NB4 (cell line): ENCODE measurements at regions not wholly inside any gene's neighbourhood (a gene's known extent, or its start where the extent isn't known, plus 50 kb on each side); places are given as distances from the start of the nearest gene placed in this dataset.

Source experiments
- MYC ChIP-seq: IDR thresholded peaks from 2 replicates; pipeline ENCODE4 v1.6.1; 2011; ENCODE audit warnings: low read depth, low read length
- POLR2A ChIP-seq: IDR thresholded peaks from 2 replicates; pipeline ENCODE4 v1.6.1; 2011; ENCODE audit warnings: mild to moderate bottlenecking; ENCODE audit not compliant: insufficient read length; ENCODE audit errors: extremely low read depth
- TF ChIP-seq, protein P1 (sequence below): IDR thresholded peaks from one replicate; pipeline ENCODE4 v1.5.1; 2012; ENCODE audit warnings: low read depth, low read length
- TF ChIP-seq, protein P2 (sequence below): IDR thresholded peaks from 2 replicates; pipeline ENCODE4 v1.6.1; 2011; ENCODE audit warnings: low read depth, low read length

DNA sequence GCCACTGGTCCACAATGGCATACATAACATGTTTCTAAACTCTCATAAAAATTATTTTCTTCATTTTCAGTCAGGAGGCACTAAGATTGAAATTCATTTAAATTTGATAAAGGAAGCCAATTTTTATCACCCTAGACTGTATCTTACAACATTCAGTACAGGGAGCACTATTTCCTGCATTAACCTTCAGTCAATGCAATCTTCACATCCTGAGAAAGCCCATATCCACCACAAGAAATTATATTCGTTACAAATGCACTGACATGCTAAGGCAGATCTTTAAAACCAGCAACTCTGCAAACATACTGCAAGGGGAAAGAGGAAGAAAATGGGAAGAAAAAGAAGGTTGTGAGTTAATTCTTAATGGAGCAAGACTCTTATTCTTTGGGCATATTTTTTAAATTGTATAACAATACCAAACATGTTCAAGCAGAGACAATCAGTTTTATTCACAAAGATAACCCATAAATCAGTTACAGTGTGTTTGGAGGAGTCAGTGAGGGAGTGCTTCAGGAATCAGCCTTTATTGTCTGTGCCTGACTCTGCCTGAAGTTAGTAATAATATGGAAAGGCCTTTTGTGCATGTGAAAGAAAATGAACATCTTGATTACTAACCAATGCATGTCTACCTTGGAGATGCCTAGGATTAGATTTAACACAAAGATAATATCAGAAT is 370.1 kb downstream of the FBXO15 start:
- TF ChIP-seq, protein P1, sequence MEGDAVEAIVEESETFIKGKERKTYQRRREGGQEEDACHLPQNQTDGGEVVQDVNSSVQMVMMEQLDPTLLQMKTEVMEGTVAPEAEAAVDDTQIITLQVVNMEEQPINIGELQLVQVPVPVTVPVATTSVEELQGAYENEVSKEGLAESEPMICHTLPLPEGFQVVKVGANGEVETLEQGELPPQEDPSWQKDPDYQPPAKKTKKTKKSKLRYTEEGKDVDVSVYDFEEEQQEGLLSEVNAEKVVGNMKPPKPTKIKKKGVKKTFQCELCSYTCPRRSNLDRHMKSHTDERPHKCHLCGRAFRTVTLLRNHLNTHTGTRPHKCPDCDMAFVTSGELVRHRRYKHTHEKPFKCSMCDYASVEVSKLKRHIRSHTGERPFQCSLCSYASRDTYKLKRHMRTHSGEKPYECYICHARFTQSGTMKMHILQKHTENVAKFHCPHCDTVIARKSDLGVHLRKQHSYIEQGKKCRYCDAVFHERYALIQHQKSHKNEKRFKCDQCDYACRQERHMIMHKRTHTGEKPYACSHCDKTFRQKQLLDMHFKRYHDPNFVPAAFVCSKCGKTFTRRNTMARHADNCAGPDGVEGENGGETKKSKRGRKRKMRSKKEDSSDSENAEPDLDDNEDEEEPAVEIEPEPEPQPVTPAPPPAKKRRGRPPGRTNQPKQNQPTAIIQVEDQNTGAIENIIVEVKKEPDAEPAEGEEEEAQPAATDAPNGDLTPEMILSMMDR, result no peak
- TF ChIP-seq, protein P2, sequence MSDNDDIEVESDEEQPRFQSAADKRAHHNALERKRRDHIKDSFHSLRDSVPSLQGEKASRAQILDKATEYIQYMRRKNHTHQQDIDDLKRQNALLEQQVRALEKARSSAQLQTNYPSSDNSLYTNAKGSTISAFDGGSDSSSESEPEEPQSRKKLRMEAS, result no peak
- TF ChIP-seq POLR2A, result no peak
- no peak for TF ChIP-seq MYC
